ENCODE measurements at regions not wholly inside any gene's neighbourhood (a gene's known extent, or its start where the extent isn't known, plus 50 kb on each side); places are given as distances from the start of the nearest gene placed in this dataset.
"Not testable (repeated sequence)": the region's sequence is repeated elsewhere in the genome, so short reads cannot be mapped to it uniquely, and the experiment has no call there.

- no peak for DNase-seq
Observed at GRCh38 chr1:198408716-198409115, 131.8 kb downstream of the ATP6V1G3 start.

GRCh38 chr1:198404632-198405031 is 135.8 kb downstream of the ATP6V1G3 start:
- not testable (repeated sequence) for DNase-seq

DNA sequence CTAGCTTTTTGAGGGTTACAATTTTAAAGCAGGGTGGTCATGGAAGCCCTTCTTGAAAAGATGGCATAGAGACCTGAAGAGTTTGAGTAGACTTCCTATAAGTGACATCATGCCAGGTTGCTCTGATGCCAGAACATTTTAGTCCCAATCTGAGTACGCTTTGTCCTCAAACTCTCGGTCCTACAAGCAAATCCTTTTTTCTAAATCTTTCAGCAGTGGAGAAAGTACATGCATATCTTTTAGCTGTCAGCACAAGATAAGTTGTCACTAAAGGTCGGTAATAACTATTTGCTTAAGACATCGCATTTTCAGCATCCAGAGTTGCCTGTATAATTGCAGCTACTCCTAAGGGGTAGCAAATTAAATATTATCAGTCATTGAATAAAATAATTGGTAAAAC is 140.4 kb downstream of the ATP6V1G3 start:
- no peak for DNase-seq

- DNase-seq: no peak
Observed at GRCh38 chr1:198399452-198399851, 141.0 kb downstream of the ATP6V1G3 start.

DNA sequence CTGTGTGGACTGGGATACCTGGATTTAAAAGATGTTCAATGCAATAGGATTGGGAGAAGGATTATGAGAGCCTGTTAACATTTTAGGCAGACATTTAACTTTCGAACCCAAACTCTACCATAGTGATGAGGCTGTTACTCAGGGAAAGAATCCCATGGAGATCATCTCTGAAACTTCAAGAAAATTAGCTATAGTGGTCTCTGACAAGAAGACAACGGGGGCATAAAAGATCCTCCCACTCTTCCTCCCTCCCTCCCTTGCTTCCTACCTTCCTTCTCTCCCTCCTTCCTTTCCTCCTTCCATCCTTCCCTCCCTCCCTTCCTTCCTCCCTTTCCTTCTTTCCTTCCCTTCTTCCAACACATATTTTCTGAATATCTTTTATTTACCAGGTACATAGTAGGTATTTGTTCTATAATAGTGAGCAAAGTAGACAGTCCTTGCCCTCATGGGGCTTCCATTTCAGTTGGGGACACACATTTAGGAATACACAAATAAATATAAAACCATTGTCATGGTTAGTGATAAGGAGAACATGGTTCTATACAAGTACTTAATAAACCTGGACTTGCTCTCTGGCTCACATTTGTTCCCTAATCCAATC is 143.2 kb downstream of the ATP6V1G3 start:
- no peak for DNase-seq

GRCh38 chr1:198391393-198392020 is 149.0 kb downstream of the ATP6V1G3 start:
- no peak for DNase-seq

- no peak for DNase-seq
Observed at GRCh38 chr1:198387587-198387986, 152.9 kb downstream of the ATP6V1G3 start.

- DNase-seq: no peak
Observed at GRCh38 chr1:198380275-198380674, 160.2 kb downstream of the ATP6V1G3 start.

- DNase-seq: no peak
Observed at GRCh38 chr1:198377702-198378101, 162.8 kb downstream of the ATP6V1G3 start.

- DNase-seq: no peak
Observed at GRCh38 chr1:198374288-198374687, 166.2 kb downstream of the ATP6V1G3 start.

DNA sequence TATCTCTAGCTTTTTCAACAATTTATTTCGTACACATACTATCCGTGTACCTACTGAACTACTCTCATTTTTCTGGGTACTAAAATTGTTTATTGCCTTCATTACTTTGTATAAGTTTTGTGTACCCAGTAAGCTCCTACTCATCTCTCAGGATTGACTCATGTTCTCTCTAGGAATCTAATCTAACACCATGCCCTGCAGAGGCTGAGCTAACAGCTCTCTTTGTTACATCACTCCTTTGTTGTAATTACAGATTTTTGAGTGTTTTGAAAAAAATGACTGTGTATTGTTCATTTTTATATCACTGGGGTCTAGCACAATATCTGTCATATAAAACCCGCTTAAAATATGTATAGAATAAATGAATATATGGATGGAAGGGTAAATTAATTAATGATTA is 167.1 kb downstream of the ATP6V1G3 start:
- no peak for DNase-seq
